GM13976 (cell line): ENCODE measurements at regions not wholly inside any gene's neighbourhood (a gene's known extent, or its start where the extent isn't known, plus 50 kb on each side); places are given as distances from the start of the nearest gene placed in this dataset.

Source experiments
- DNase-seq: peaks from one replicate; pipeline ENCODE4 v3.0.0; 2012; ENCODE audit warnings: low spot score
- CTCF ChIP-seq: IDR thresholded peaks from 2 replicates; pipeline ENCODE4 v1.5.1; 2012; ENCODE audit warnings: borderline replicate concordance, mild to moderate bottlenecking; ENCODE audit not compliant: insufficient read depth; ENCODE audit errors: extremely low read depth, missing control alignments, control extremely low read depth
- in situ Hi-C: fragments of 300-500 bp; cut with MboI; formaldehyde crosslinking; loops from one replicate; pipeline ENCODE4 v1.12.0; 2022; ENCODE audit warnings: low sequenced_read_pairs, mixed read lengths, inconsistent platforms; ENCODE audit not compliant: unreplicated experiment

- no peak for DNase-seq
- no peak for TF ChIP-seq CTCF
- in situ Hi-C loops: no loop called here
Measured at GRCh38 chr16:52834736-52835465, 217.8 kb downstream of the CHD9NB start.

- in situ Hi-C loops: no loop called here
Measured at GRCh38 chr16:52832771-52833170, 219.9 kb downstream of the CHD9NB start.

GRCh38 chr16:52827456-52827855 lies 225.2 kb downstream of the CHD9NB start:
- no peak for TF ChIP-seq CTCF
- DNase-seq: no peak
- in situ Hi-C loops: no loop called here

More at GRCh38 chr16:52832771-52833170, 219.9 kb downstream of the CHD9NB start:
- TF ChIP-seq CTCF: no peak
- DNase-seq: no peak

GRCh38 chr16:52825892-52826291 lies 226.8 kb downstream of the CHD9NB start:
- in situ Hi-C loops: no loop called here
- no peak for DNase-seq
- TF ChIP-seq CTCF: no peak

- in situ Hi-C loops: no loop called here
- DNase-seq: no peak
- no peak for TF ChIP-seq CTCF
Measured at GRCh38 chr16:52819808-52820207, 232.9 kb downstream of the CHD9NB start.

GRCh38 chr16:52819405-52819804 lies 233.3 kb downstream of the CHD9NB start:
- in situ Hi-C loops: no loop called here
- no peak for TF ChIP-seq CTCF
- no peak for DNase-seq
